HK-2 (cell line): ENCODE measurements at regions not wholly inside any gene's neighbourhood (a gene's known extent, or its start where the extent isn't known, plus 50 kb on each side); places are given as distances from the start of the nearest gene placed in this dataset.

ENCODE experiments used
- DNase-seq: peaks from one replicate; pipeline ENCODE4 v3.0.0-alpha.2; 2018; ENCODE audit not compliant: unreplicated experiment

GRCh38 chr1:199696225-199696624 is 331.3 kb upstream of the NR5A2 start:
- no peak for DNase-seq

DNA sequence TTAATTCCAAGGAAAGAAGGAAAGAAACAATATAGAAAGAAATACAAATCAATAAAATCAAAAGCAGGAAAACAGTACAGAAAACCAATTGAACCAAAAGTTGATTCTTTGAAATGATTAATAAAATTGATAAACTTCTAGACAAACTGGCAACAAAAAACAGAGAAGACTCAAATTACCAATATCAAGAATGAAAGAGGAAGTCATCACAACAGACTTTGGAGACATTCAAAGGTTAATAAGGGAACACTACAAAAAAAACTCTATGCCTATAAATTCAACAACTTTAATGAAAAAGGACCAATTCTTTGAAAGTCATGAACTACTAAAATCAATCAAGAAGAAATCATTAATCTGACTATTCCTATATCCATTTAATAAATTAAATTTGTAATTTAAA is 329.3 kb upstream of the NR5A2 start:
- no peak for DNase-seq

DNA sequence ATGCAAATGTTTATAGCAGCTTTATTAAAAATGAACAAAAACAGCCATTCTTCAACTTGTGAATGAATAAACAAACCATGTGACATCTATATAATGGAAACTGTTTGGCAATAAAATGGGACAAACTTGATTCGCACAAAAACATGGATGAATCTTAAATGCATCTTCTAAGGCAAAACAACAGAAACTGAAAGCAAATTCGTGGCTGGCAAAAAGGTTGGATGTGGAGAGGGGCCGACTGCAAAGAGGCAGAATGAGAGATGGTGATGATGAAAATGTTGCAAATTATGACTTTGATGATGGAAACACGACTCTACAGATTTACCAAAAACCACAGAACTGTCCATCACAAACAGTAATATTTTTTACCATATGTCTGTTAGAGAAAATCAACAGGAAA is 327.0 kb upstream of the NR5A2 start:
- DNase-seq, result no peak

DNA sequence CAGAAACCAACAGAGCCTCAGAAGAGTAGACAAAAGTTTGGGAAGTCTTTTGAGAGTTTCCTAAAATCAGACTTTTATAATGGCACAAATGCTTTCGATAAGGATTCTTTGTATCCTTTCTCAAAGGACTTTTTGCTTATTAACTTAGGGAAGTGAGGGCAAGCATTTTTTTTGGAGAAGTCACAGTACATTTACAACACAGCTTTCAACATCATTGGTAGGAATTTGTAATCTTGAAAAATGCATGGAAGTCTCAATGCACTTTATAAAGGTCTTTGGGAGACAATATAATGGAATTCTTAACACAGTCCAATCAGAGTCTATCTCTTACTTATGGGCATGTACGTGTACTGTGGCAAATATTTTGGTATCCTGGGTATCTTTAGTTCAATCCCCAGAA is 325.8 kb upstream of the NR5A2 start:
- no peak for DNase-seq

DNA sequence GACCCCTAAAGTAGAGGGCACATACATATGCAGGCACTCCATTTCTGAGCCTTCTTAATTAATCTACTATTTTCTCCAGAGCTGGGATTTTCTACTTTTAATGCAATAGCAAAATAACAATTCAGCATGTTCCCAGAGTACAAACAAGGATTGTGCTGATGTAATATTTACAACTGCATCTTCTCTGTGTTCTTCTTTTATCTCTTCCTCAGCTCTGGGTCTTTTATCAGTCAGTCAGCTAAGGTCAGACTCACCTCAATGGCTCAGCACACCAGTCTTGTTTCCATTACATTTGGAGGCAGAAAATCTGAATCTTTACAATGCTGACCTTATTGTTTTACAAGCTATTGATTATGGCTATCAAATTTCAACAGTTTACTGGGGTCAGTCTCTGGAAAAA is 323.3 kb upstream of the NR5A2 start:
- no peak for DNase-seq

DNA sequence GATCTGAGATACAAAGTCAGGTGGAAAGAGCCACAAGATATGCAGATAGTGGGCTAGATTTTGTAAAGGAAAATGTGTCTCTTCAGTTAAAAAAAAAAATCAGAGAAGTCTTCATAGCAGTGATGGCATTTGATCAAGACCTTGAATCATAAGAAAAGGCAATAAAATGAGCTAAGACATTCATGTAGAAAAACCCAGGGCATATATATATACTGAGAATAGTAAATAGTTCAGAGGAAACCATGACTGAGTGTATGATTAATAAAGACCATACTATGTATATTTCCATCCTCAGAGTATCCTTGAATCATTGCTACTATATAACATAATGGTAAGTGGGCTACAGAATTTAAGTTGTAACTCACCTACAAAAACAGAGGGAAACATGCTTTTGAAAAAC is 321.7 kb upstream of the NR5A2 start:
- no peak for DNase-seq

DNA sequence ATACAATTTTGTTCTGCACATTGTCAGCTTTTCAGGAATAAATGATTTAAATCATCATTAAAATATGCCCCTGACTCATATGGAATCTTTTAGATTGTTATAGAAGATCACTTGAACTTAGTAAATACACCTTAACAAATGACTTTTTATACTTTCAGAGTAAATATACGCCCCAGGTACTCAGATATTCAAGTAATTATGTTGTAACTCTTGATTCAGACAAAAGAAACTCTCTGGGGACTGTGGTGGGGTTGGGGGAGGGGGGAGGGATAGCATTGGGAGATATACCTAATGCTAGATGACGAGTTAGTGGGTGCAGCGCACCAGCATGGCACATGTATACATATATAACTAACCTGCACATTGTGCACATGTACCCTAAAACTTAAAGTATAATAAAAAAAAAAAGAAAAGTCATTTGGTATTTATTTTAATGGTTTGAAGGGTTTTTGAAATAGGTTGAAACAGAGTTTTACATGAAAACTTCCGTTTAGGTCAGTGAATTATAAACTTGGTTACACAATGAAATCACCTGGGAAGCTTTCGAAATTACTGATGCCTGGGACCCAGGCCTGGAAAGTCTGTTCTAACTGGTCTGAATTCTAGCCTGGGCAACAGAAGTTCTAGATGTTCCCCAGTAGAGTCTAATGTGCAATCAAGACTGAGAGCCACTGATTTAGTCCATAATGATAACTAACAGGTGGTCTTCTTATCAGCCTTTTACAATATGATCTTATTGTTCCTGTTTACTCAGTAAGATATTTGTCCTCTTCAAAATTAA is 320.5 kb upstream of the NR5A2 start:
- DNase-seq, result no peak

- no peak for DNase-seq
These were observed 316.5 kb upstream of the NR5A2 start for GRCh38 chr1:199710974-199711373.

DNA sequence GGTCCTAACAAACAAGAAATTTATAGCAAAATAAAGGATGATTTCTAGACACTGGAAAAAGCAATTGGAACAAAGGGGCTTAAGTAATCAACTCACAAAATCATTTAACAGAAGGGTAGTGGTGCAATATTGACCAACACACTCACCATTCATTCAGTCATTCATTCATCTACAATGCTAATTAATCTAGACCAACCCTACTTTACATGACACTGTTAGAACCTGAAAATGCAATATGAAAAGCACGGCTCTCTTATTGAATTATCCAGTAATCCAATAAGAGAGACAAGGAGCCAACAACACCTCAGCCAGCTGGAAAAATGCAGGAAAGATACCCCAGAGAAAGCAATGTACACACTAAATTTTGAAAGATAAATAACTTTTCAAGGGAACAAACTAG is 310.8 kb upstream of the NR5A2 start:
- DNase-seq, result no peak

- DNase-seq, result no peak
These were observed 308.2 kb upstream of the NR5A2 start for GRCh38 chr1:199719156-199719842.

GRCh38 chr1:199720496-199720895 is 307.0 kb upstream of the NR5A2 start:
- no peak for DNase-seq

- DNase-seq, result no peak
These were observed 306.5 kb upstream of the NR5A2 start for GRCh38 chr1:199721001-199721400.

- DNase-seq, result no peak
These were observed 304.1 kb upstream of the NR5A2 start for GRCh38 chr1:199723250-199723956.

- no peak for DNase-seq
These were observed 303.5 kb upstream of the NR5A2 start for GRCh38 chr1:199724049-199724448.

- no peak for DNase-seq
These were observed 302.4 kb upstream of the NR5A2 start for GRCh38 chr1:199725002-199725565.

DNA sequence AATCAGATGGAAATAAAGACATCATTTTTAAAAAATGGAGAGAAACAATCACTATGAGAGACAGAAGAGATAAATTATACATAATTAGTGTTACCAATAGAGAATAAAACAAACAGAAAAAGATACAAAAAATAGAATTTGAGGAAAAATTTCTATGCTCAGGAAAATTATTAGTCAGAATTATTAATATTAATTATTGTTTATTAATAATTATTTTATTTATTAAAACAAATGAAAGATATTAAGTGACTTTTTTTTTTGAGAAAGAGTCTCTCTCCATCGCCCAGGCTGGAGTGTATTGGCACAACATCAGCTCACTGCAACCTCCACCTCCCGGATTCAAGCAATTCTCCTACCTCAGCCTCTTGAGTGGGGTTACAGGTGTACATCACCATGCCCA is 299.8 kb upstream of the NR5A2 start:
- no peak for DNase-seq

- no peak for DNase-seq
These were observed 299.2 kb upstream of the NR5A2 start for GRCh38 chr1:199728345-199728744.

GRCh38 chr1:199733125-199733524 is 294.4 kb upstream of the NR5A2 start:
- no peak for DNase-seq

GRCh38 chr1:199734186-199734585 is 293.3 kb upstream of the NR5A2 start:
- no peak for DNase-seq

GRCh38 chr1:199735660-199736059 is 291.9 kb upstream of the NR5A2 start:
- DNase-seq, result no peak

DNA sequence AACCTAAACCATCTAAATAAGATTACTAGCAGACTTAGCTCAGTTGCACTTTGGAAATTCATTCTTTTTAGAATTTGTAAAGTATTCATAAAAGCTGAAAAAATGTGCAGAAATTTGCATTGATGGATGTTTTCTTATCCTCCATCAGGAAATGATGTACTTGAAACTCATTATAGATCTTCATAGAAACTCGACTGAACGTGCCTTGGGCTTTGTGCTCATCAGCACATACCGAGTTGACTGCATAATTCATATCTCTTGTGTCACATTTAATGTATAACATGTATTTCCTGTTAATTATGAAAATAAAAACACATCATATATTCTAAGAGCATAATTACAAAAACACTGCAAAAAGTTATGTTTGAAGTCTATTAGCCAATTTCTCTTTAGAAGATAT is 290.9 kb upstream of the NR5A2 start:
- DNase-seq, result no peak

DNA sequence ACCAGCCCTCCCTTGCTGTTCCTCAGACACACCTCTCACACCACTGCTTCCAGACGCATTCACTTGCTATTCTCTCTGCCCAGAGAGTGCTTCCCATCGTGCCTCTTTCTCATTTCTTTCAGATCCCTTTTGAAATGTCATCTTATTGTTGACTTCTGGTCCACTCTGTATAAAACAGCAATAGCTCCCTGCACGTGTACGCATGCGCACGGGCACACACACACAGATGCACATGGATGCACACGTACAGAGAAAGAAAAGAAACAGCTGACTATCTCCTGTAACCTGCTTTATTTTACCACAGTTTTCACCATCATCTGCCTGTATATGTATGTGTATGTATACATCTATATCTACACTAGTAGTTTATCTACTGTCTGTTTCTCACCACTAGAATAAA is 285.9 kb upstream of the NR5A2 start:
- no peak for DNase-seq

GRCh38 chr1:199742547-199742946 is 285.0 kb upstream of the NR5A2 start:
- DNase-seq, result peak; percentile 13
